WTC11 (cell line): ENCODE measurements at regions not wholly inside any gene's neighbourhood (a gene's known extent, or its start where the extent isn't known, plus 50 kb on each side); places are given as distances from the start of the nearest gene placed in this dataset.

Source experiments
- ATF1 ChIP-seq: sonication (generic); formaldehyde crosslinking; IDR thresholded peaks from 2 replicates; pipeline ENCODE4 v1.8.1; 2023; ENCODE audit warnings: mild to moderate bottlenecking, moderate library complexity, missing genetic modification reagents
- STAT6 ChIP-seq: sonication (generic); formaldehyde crosslinking; conservative IDR thresholded peaks from 2 replicates; pipeline ENCODE4 v1.8.1; 2023; ENCODE audit warnings: mild to moderate bottlenecking, low read depth, missing genetic modification reagents, moderate library complexity
- TF ChIP-seq, protein P1 (sequence below): sonication (generic); formaldehyde crosslinking; IDR thresholded peaks from 2 replicates; pipeline ENCODE4 v1.8.1; 2022; ENCODE audit warnings: low read depth, mild to moderate bottlenecking, moderate library complexity, missing genetic modification reagents, borderline replicate concordance

- no peak for TF ChIP-seq ATF1 (CRISPR knock-in tag)
- no peak for TF ChIP-seq STAT6 (CRISPR knock-in tag)
- TF ChIP-seq, protein P1, sequence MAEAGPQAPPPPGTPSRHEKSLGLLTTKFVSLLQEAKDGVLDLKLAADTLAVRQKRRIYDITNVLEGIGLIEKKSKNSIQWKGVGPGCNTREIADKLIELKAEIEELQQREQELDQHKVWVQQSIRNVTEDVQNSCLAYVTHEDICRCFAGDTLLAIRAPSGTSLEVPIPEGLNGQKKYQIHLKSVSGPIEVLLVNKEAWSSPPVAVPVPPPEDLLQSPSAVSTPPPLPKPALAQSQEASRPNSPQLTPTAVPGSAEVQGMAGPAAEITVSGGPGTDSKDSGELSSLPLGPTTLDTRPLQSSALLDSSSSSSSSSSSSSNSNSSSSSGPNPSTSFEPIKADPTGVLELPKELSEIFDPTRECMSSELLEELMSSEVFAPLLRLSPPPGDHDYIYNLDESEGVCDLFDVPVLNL, result no peak
Observed at GRCh38 chr18:38963943-38964660, 1398.5 kb upstream of the CELF4 start.
